RWPE1 (cell line): ENCODE measurements at regions not wholly inside any gene's neighbourhood (a gene's known extent, or its start where the extent isn't known, plus 50 kb on each side); places are given as distances from the start of the nearest gene placed in this dataset.
"Not testable (repeated sequence)": the region's sequence is repeated elsewhere in the genome, so short reads cannot be mapped to it uniquely, and the experiment has no call there.

Source experiments
- CTCF ChIA-PET: fragments of 350-600 bp; sonication (Branson Sonifier 250); formaldehyde crosslinking; extraction: SDS; loops from one replicate; lab custom pipeline; 2021; lab: Yijun Ruan, JAX
- POLR2A ChIA-PET: fragments of 400-600 bp; formaldehyde crosslinking; extraction: SDS; loops from one replicate; lab custom pipeline; 2020; ENCODE audit warnings: antibody characterized with exemption; ENCODE audit not compliant: low non-redundant PET; lab: Yijun Ruan, JAX
- DNase-seq: peaks from one replicate; pipeline ENCODE4 v3.0.0; 2012; ENCODE audit warnings: low spot score
- H3K27ac ChIP-seq: fragments of 450-650 bp; 2 replicates; pipeline ENCODE4 v1.5.1; 2017
- CTCF ChIP-seq: fragments of 450-650 bp; conservative IDR thresholded peaks from 2 replicates; pipeline ENCODE4 v1.5.1; 2017; ENCODE audit warnings: low read depth, mild to moderate bottlenecking

- no peak overlapping the region for H3K27ac ChIP-seq
- no peak for TF ChIP-seq CTCF
- CTCF ChIA-PET: no interaction called here
- POLR2A ChIA-PET: no interaction called here
- no peak for DNase-seq
Measured at GRCh38 chr4:31187979-31188378, 467.8 kb downstream of the PCDH7 start.

- no peak for TF ChIP-seq CTCF
- no peak for DNase-seq
- ChIA-PET CTCF (no interaction called here), POLR2A (no interaction called here)
- no peak overlapping the region for H3K27ac ChIP-seq
Measured at GRCh38 chr4:31189938-31190337, 469.8 kb downstream of the PCDH7 start.

- TF ChIP-seq CTCF: no peak
- no peak overlapping the region for H3K27ac ChIP-seq
- CTCF ChIA-PET: no interaction called here
- POLR2A ChIA-PET: no interaction called here
- DNase-seq: no peak
Measured at GRCh38 chr4:31190671-31191070, 470.5 kb downstream of the PCDH7 start.

GRCh38 chr4:31192341-31192740 lies 472.2 kb downstream of the PCDH7 start:
- no peak for DNase-seq
- no peak for TF ChIP-seq CTCF
- no peak overlapping the region for H3K27ac ChIP-seq
- CTCF ChIA-PET: no interaction called here
- POLR2A ChIA-PET: no interaction called here

- DNase-seq: no peak
- POLR2A ChIA-PET: no interaction called here
- no peak for TF ChIP-seq CTCF
- H3K27ac ChIP-seq: no peak overlapping the region
- CTCF ChIA-PET: no interaction called here
Measured at GRCh38 chr4:31193521-31193920, 473.4 kb downstream of the PCDH7 start.

GRCh38 chr4:31194823-31195222 lies 474.7 kb downstream of the PCDH7 start:
- no peak for DNase-seq
- ChIA-PET CTCF (no interaction called here), POLR2A (no interaction called here)
- H3K27ac ChIP-seq: no peak overlapping the region
- no peak for TF ChIP-seq CTCF

GRCh38 chr4:31199644-31200043 lies 479.5 kb downstream of the PCDH7 start:
- no peak overlapping the region for H3K27ac ChIP-seq
- ChIA-PET POLR2A (no interaction called here), CTCF (no interaction called here)
- no peak for DNase-seq
- TF ChIP-seq CTCF: no peak

- DNase-seq, H3K27ac ChIP-seq, POLR2A ChIA-PET: not testable (repeated sequence)
- CTCF ChIA-PET: interaction anchor here (0.6 kb wide), 1 partner anchor 489 kb away, joined by 3 read pairs; no protein-coding TSS in a partner anchor
Measured at GRCh38 chr4:31202054-31202453, 481.9 kb downstream of the PCDH7 start.
